Pancreas (tissue), 10 donors: ENCODE measurements at regions not wholly inside any gene's neighbourhood (a gene's known extent, or its start where the extent isn't known, plus 50 kb on each side); places are given as distances from the start of the nearest gene placed in this dataset.

Experiments
- ATAC-seq, 4 donors: fragments of 200-7000 bp; cut with Tn5 transposase; one replicate each; pipeline versions ENCODE4 v1.8.0 to v1.9.1; 2020; ENCODE audit warnings: mild to moderate bottlenecking in 4 of 4, moderate library complexity in 4 of 4
- DNase-seq, 6 donors: peaks; one replicate each; pipeline ENCODE4 v3.0.0-alpha.2; 2020
- FAIRE-seq: peaks from 2 replicates; lab custom pipeline; 2012; peaks lifted over from hg19 to GRCh38; lab: Jason Lieb, UNC
- H3K27ac ChIP-seq, 4 donors: fragments of 200-600 bp; sonication (generic); 1 replicate in 3 of 4; 2 replicates in 1 of 4; pipeline versions ENCODE4 v1.5.0 to v1.8.0; 2020
- H3K27me3 ChIP-seq, 4 donors: fragments of 200-600 bp; one replicate each; pipeline ENCODE4 v1.8.0; 2021
- H3K36me3 ChIP-seq, 3 donors: fragments of 200-600 bp; sonication (generic) in 1 of 3; one replicate each; pipeline versions ENCODE4 v1.5.0 to v1.8.0; 2020 to 2021
- H3K4me1 ChIP-seq, 3 donors: fragments of 200-600 bp; one replicate each; pipeline ENCODE4 v1.8.0; 2021
- H3K4me3 ChIP-seq, 4 donors: fragments of 200-600 bp; sonication (generic) in 2 of 4; one replicate each; pipeline versions ENCODE4 v1.5.0 to v1.8.0; 2020 to 2021
- H3K9me3 ChIP-seq, 4 donors: fragments of 200-600 bp; one replicate each; pipeline ENCODE4 v1.8.0; 2021
- WGBS, 2 donors: extraction: QIAGEN DNeasy Blood & Tissue Kit; methylation state at CpG; one replicate each; pipeline ENCODE4 v1.1.7; 2013; 5-methylcytosine and 5-hydroxymethylcytosine counted together
- intact Hi-C, 3 donors: fragments of 100-400 bp; cut with DNase I; formaldehyde crosslinking; loops; one replicate each; pipeline versions ENCODE4 v1.11.1 to v1.14.2; 2022
- TF ChIP-seq, protein P1 (sequence below), 4 donors: fragments of 200-600 bp; sonication (generic) in 3 of 4; IDR thresholded peaks; one replicate each; pipeline versions ENCODE4 v1.5.0 to v1.8.0; 2021; ENCODE audit warnings: antibody characterized with exemption in 4 of 4
- donor health status: healthy with polysubstance abuse.
- donor health status: DM: no; HTN: no; CAD: no; lungs with moderate emphysema.
- donor health status: DM: no; HTN: no; CAD: no.
- donor health status: control.
- donor health status: control.
- donor health status: Bipolar disorder and iron deficiency.
- donor health status: DM: yes; HTN: yes; CAD: no.
- donor health status: DM: no; HTN: no; CAD: no.
- donor health status: DM: no; HTN: no; CAD: no.
- donor health status: DM: yes; HTN: yes; CAD: no.

DNA sequence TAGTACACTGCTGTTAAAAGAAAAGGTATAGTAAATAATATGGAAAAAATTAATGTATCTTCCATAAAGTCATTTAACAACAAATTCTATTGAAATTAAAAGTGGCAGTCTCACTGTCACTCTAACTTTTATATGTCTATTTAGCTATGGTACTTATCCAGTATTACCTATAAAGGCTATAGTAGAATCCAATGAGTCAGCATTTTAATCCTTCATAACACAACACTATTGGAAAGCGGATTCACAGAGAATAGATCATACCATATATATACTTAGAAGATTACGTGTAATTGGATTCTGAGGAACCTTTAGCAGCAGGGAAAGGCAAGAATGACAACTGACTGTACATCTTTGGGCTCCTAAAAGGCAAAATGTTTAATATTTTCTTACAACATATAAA, 1942.6 kb downstream of the PCDH7 start:
- Histone ChIP-seq H3K4me3 (no peak overlapping the region), H3K4me1 (no peaks in the 10 kb centered on the region), H3K27me3 (peaks cover 0 to 4% (median 0%) of the 10 kb centered on the region in 4 donors), H3K27ac (no peak overlapping the region), H3K36me3 (no peaks in the 10 kb centered on the region), H3K9me3 (no peaks in the 10 kb centered on the region)
- intact Hi-C loops, result no loop called here
- no peak for FAIRE-seq
- 67 to 82% methylated on average over 2 of the region's 2 CpGs for WGBS, 2 donors
- TF ChIP-seq, protein P1, sequence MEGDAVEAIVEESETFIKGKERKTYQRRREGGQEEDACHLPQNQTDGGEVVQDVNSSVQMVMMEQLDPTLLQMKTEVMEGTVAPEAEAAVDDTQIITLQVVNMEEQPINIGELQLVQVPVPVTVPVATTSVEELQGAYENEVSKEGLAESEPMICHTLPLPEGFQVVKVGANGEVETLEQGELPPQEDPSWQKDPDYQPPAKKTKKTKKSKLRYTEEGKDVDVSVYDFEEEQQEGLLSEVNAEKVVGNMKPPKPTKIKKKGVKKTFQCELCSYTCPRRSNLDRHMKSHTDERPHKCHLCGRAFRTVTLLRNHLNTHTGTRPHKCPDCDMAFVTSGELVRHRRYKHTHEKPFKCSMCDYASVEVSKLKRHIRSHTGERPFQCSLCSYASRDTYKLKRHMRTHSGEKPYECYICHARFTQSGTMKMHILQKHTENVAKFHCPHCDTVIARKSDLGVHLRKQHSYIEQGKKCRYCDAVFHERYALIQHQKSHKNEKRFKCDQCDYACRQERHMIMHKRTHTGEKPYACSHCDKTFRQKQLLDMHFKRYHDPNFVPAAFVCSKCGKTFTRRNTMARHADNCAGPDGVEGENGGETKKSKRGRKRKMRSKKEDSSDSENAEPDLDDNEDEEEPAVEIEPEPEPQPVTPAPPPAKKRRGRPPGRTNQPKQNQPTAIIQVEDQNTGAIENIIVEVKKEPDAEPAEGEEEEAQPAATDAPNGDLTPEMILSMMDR (IDR thresholded peaks at IDR 0.05), result no peak
- no peak for ATAC-seq
- DNase-seq, result no peak

DNA sequence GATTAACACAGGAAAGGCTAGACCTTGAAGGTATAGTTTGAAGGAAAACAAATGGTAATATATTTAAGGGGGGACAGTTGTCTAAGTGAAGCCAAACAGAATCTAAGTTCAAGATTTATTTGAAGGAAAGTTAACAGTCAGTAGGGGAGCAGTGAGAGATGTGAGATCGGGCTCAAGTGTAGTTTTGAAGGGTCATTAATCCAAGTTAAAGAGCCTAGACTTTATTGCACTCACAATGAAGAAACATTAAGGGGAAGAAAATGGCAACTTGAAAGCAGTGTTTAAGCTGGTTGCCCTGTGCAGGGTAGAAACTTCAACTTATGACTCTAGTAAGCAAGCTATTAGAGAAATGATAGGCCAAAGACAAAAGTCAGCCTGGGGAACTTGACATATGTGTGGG, 1952.2 kb downstream of the PCDH7 start:
- Histone ChIP-seq H3K27ac (no peak overlapping the region), H3K36me3 (no peaks in the 10 kb centered on the region), H3K4me1 (no peaks in the 10 kb centered on the region), H3K27me3 (no peaks in the 10 kb centered on the region), H3K4me3 (no peak overlapping the region), H3K9me3 (no peaks in the 10 kb centered on the region)
- no peak for DNase-seq
- FAIRE-seq, result no peak
- intact Hi-C loops, result no loop called here
- no peak for ATAC-seq
- TF ChIP-seq, protein P1 (IDR thresholded peaks at IDR 0.05), result no peak
- 54 to 61% methylated on average over 1 of the region's 1 CpG for WGBS, 2 donors

DNA sequence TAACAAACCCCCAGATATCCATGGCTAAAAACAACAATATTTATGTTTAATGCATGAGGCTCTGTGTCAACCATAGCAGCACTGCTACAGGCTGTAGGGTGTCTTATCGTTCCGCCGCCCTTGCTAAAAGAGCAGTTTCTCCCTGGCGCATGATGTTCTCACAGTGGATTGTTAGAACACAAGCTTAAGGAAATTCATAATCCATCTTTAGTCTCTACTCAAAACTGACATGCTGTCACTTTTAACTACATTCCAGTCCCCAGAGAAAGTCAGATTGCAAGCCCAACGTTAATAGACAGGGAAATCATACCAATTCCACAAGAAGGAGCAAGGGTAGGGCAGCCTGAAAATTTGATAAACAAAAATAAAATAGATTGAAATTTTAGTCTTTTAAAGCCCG, 1960.8 kb downstream of the PCDH7 start:
- intact Hi-C loops, result no loop called here
- Histone ChIP-seq H3K4me1 (no peaks in the 10 kb centered on the region), H3K4me3 (no peak overlapping the region), H3K27ac (no peak overlapping the region), H3K27me3 (no peaks in the 10 kb centered on the region), H3K9me3 (no peaks in the 10 kb centered on the region), H3K36me3 (no peaks in the 10 kb centered on the region)
- WGBS, 2 donors, result 62 to 77% methylated on average over 6 of the region's 6 CpGs
- no peak for DNase-seq
- no peak for FAIRE-seq
- no peak for ATAC-seq
- TF ChIP-seq, protein P1 (IDR thresholded peaks at IDR 0.05), result no peak

DNA sequence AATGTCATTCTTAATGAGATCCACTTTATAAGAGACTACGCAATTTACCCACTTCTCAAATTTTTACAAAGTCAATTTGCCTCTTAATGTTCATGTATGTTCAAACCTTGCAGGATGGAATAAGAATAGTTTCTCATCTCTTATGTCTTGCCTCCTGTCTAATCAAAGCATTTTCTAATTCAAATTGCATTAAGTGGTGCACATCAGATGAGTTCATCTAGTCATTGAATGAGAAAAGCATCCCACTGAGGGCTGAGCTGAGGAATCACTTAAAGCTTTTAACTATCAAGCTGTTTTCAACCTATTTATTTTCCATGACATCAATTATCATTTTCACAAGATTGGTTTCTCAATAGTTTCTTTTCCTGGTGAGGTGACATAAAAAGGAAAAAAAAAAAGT, 1964.0 kb downstream of the PCDH7 start:
- TF ChIP-seq, protein P1 (IDR thresholded peaks at IDR 0.05), result no peak
- FAIRE-seq (no peak), ATAC-seq (no peak), DNase-seq (no peak)
- no peaks in the 10 kb centered on the region for H3K9me3 ChIP-seq
- no peaks in the 10 kb centered on the region for H3K4me1 ChIP-seq
- no peak overlapping the region for H3K4me3 ChIP-seq
- no peaks in the 10 kb centered on the region for H3K27me3 ChIP-seq
- H3K36me3 ChIP-seq, result no peaks in the 10 kb centered on the region
- intact Hi-C loops, result no loop called here
- WGBS, 2 donors, result 74 to 82% methylated on average over 1 of the region's 1 CpG
- no peak overlapping the region for H3K27ac ChIP-seq

DNA sequence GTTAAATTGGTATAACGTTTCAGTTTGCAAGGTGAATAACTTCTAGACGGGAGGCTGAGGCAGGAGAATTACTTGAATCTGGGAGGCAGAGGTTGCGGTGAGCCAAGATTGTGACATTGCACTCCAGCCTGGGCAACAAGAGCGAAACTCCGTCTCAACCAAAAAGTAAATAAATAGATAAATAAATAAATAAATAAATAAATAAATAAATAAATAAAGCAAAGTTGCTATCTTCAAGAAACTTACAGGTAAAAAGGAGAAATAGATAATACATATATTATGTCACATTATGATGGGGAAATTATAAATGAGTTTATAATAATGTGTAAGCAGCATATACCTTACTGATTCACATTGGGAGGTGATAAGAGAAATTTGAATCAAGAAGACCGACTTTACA, 1966.0 kb downstream of the PCDH7 start:
- WGBS, 2 donors, result 73 to 88% methylated on average over 6 of the region's 6 CpGs
- Histone ChIP-seq H3K27ac (no peak overlapping the region), H3K27me3 (no peaks in the 10 kb centered on the region), H3K4me1 (no peaks in the 10 kb centered on the region), H3K4me3 (no peak overlapping the region), H3K36me3 (no peaks in the 10 kb centered on the region), H3K9me3 (no peaks in the 10 kb centered on the region)
- intact Hi-C loops, result no loop called here
- ATAC-seq (no peak), FAIRE-seq (no peak), DNase-seq (no peak)
- TF ChIP-seq, protein P1 (IDR thresholded peaks at IDR 0.05), result no peak
